GM12872 (cell line): ENCODE measurements at regions not wholly inside any gene's neighbourhood (a gene's known extent, or its start where the extent isn't known, plus 50 kb on each side); places are given as distances from the start of the nearest gene placed in this dataset.

ENCODE experiments used
- CTCF ChIP-seq: IDR thresholded peaks from 3 replicates; pipeline ENCODE4 v1.5.1; 2011; ENCODE audit warnings: low read depth, mild to moderate bottlenecking, low read length, moderate library complexity; ENCODE audit not compliant: insufficient read depth

DNA sequence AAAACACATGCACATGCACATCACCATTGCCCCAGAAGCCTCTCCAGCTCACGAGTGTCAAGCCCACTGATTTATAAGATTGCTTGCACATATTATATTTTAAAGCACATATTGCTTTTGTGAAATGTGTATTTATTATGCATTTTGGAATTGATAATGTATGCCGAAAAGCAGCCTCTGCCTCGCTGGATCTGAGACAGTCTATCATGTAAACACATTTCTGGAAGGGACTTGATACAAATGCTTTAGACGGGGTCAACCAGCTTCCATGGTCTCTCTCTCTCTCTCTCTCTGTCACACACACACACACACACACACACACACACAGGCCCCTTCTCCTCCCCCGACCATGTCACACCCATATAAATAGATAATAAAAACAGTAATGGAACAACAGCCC, 203.8 kb downstream of the TUBA3C start:
- TF ChIP-seq CTCF, result no peak

GRCh38 chr13:18971576-18972219, 209.9 kb downstream of the TUBA3C start:
- TF ChIP-seq CTCF, result no peak

GRCh38 chr13:18965347-18965855, 216.2 kb downstream of the TUBA3C start:
- TF ChIP-seq CTCF, result no peak

DNA sequence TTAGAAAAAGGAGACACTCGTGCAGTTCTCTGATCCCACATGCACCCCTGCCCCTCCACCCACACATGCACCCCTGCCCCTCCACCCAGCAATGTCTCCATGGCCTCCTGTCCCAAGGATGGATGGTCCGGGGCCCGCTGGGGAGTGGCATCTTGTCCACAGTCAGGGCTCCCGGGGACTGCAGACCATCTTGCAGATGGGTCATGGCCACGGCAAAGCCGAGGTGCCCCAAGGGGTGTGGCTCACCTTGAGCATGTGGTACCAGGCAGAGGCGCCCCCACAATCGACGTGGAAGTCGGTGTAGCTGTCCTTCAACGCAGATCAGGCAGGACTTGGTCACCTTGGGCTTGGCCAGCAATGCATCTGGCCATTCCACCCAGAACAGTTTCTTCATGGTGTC, 216.7 kb downstream of the TUBA3C start:
- TF ChIP-seq CTCF, result no peak

DNA sequence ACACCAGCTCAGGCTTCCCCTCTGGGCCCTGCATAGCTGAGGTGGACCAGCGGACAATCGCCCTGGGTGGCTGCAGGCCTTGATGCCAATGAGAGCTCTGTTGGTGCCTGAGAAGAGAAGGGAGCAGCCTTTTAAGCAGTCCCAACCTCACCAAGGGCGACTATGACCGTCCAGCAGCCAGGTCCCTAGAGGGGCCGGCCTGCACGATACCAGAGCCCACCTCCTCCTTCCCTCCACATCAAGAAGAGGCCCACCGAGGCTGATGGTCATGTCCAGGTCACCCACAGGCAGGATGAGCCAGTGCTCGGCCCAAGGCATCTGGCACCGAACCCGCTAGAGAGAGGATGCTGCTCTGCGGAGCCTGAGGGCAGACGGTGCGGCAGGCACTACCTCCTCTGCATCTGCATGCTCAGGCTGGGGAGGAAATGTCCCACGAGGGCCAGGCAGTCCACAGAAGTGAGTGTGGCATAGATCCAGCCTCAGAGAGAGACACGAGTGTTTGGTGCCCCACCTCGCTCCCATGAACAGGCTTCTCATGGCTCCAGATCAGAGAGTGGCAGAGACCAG, 219.4 kb downstream of the TUBA3C start:
- no peak for TF ChIP-seq CTCF

DNA sequence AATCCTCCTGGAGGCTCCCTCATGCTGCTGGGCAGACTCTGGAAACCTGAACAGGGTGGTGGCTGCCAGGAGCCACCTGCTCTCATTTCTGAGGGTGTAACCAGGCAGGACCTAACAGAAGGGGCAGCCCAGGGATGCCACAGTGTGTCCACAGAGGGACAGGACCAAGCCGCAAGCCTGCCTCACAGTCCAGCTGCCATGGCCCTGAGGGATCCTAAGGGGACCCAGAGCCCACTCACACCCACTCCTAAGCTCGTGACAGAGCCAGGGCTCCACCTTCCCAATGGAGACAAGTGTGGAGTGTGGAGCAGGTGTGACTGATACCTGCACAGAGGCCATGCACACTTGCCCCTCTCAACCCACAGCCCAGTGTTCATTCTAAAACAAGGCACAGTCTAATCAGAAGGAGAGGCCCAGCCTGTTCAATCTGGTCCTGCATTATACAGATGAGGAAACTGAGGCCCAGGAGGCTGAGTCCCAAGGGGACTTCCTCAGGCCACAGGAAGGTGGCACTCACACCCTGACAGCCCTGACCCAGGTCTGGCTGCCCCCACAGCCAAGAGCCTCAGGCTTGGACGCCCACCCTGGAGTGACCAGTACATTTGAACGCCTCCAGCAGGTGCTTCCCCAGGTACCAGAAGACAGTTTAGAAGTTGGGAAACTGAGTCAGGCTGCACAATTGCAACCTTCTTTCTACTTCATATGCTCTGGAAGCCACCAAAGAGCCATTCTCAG, 220.1 kb downstream of the TUBA3C start:
- no peak for TF ChIP-seq CTCF

DNA sequence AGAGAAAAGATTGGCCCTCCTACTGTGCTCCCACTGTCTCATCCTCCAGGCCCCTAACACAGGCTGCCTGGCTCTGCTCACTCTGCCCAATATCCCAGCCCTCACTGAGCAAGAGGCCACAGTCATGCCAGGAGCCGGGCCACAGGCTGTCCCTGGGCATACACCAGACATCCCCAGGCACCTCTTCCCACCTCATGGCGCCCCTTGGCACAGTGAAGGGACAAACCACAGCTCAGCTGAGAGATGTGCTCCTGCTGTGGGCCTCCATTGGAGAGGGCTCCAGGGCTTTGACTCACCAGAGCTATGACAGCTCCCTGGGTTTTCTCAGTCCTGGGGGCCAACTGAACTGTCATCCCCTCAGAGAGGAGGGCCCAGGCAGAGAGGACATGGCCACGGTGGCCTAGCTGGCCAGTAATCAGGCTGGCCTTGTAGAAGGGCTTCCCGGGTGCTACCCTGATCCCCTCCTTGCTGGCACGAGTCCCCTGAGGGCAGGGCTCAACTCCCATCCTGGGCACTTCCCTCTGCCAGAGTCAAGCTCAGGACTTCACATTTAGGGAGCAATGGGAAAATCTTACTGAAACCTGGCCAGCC, 220.9 kb downstream of the TUBA3C start:
- no peak for TF ChIP-seq CTCF
